ENCODE measurements at regions not wholly inside any gene's neighbourhood (a gene's known extent, or its start where the extent isn't known, plus 50 kb on each side); places are given as distances from the start of the nearest gene placed in this dataset.

DNA sequence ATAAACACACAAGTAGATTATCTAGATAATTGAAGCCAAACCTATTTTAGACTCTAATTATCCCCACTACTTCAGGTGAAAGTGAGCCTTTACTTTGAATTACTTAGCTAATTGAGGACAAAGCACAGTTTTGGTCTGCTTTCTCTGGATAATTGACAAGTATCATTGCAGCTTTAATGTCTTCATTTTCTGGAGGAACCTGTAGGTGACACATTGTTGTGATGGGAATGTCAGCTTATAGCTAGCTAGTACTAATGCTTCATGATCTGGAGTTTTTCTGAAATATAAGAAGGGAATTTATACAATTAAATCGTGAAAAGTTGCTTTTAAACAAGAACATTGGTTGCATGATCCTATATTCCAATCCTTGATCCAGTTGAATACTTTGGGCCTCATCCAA is 319.3 kb upstream of the CITED2 start:
- no peak for DNase-seq
- intact Hi-C loops (cut with DNase I): no loop called here

DNA sequence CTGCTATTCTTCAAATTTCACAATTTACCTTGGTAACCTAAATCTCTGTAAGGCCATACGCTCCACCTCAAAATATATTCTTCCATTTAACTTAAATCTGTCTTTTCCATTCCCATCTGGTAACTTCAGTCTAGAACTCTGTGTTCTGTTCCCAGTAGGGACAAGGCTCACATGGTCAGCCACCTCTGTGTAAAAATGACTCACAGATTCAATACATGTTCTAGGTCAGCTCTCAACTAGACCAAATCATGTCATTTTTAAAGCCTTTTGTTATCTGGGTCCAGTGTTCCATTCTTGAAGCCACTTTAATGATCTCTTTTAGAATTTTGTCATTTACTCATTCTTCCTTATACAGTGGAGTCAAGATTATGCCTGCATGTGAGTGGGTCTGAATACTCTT is 315.6 kb upstream of the CITED2 start:
- intact Hi-C loops (cut with DNase I): no loop called here
- no peak for DNase-seq

DNA sequence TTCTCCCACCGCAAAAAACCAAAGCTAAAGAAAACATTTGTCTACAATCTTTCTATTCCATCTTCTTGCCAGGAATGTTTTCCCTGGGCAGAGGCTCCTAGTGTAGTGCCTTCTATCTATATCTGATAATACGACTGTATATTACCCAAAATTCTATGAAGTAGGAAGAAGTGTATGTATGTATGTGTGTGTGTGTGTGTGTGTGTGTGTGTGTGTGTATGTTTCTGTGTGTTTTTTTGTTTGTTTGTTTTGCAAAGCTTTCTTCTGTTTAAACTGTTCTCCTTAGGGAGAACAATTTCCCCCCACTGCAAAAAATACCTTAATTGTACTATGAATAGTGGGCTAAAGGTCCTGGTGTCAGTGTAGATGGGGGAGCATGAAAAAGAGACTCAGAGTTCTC is 312.6 kb upstream of the CITED2 start:
- intact Hi-C loops (cut with DNase I): no loop called here
- no peak for DNase-seq

DNA sequence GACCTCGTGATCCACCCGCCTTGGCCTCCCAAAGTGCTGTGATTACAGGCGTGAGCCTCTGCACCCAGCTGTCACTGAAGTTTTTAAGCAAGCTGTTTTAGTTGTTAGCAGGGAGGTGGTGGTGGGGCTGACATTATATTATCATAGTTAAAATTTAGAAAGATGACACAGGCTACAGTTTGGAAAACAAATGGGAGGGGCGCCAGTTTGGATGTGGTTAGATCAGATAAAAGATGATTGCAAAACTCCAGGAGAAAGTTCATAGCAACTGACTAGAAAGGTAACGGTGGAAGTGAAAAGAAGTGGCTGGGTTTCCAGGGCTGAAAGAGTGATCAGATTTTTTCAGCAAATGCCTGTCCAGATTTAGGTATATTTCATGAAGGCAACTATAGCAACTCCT is 311.9 kb upstream of the CITED2 start:
- no peak for DNase-seq
- intact Hi-C loops (cut with DNase I): no loop called here

DNA sequence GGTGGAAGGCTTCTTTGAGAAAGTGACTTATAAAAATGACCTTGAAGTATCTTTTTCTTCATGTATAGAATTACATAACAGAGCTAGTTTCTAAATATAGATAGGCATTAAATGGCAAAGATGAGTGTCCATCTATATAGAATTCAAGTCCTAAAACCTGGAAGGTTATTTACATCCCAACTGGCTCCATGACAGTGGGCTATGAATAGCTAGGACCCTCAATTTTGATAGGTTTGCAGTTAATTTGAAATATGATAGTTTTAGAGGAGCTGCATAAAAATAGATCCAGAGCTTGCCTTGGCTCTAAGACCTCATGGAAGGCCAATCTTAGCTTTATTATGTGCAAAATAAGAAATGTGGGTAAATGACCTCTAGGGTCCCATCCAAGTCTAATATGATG is 310.6 kb upstream of the CITED2 start:
- intact Hi-C loops (cut with DNase I): no loop called here

DNA sequence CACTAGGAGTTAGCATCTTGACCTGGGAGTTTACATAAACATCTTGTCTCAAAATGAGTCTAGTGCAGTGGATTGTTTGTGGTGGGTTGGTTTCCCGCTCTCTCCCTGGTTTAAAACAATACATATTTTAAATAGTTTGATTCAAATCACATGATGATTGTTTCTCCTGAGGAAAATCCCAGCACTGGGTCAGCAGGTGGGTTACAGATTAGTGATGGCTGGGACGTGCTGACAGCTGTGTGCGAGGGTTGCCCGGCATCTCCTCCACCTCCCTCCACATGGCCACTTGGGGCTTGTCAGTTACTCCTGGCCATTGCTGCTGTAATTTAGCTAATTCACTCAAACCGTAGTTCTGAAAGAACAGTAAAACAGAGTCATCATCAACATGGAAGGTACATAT is 306.4 kb upstream of the CITED2 start:
- intact Hi-C loops (cut with DNase I): no loop called here
- DNase-seq: no peak

More for the DNA sequence above, 310.6 kb upstream of the CITED2 start:
- DNase-seq: no peak

DNA sequence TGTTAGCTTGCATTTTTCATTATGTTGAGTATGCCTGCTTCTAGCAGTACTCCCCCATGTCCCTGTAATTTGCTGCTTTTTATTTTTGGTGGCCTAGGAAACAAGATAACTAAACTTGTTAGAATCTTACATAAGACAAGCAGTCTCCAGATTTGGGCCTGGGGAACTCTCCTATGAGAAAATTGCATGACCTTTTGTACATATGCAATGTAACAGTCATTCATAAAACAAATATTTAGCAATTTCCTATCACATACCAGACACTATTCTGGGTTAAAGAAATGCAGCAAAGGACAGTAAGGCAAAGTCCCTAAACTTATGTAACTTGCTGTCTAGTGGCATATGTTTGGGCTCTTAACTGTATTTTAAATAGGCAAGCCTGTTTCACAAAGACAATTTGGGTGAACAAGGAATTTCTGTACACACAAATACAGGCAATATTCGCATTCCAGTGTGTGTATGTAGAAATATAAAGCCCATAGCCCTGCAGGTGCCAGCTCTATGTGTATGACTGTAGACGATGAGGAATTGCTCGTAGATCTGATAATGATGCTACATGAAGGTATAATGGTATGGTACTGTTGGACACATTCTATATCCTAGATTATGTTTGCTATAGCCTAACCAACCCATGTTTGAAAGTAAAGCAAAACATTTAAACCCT is 305.2 kb upstream of the CITED2 start:
- intact Hi-C loops (cut with DNase I): no loop called here
- DNase-seq: no peak

DNA sequence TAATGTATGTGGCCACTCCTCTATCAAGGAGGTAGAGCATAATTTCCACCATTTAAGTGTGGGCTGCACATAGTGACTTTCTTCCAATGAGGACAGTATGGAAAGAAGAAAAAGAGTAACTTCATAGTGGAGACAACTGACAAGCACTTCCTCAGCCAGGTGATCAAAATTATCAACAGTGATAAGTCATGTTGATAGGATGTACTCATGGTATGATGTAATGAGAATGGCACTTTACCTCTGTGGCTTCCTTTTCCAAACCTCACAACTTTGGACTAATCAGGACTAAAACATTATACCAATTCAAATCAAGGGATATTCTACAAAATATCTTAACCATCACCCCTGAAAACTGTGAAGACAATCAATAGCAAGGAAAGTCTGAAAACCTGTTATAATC is 302.3 kb upstream of the CITED2 start:
- no peak for DNase-seq
- intact Hi-C loops (cut with DNase I): no loop called here

DNA sequence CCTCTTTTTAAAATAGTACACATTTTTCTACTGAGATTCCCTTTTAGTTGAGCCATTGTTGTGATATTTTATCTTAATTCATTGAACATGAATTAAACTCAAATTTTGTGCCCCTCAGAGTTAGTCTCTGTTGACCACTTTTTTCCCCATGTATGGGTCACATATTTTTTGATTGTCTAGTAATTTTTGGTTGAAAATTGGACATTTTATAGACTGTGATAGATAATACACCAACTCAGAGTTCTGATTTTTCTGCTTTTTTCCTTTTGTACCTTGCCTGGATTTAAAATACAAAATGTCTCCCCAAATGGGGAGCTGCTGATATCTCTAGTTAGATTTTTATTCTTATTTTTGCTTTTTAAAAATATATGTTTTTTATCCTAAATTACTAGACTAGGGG is 291.8 kb upstream of the CITED2 start:
- no peak for DNase-seq
- intact Hi-C loops (cut with DNase I): no loop called here

DNA sequence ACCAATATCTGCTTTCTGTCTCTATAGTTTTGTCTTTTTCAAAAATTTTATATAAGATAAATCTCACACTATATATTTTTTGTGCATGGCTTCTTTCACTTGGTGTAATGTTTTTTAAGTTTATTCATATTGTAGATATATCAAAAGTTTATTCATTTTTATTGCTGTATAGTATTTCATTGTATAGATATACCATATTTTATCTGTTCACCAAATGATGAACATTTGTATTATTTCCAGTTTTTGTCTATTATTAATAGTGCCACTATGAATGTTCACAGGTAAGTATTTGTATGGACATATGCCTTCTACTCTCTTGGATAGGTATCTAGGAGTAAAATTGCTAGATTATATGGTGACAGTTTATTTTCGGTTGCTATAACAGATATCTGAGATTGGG is 289.5 kb upstream of the CITED2 start:
- no peak for DNase-seq

DNA sequence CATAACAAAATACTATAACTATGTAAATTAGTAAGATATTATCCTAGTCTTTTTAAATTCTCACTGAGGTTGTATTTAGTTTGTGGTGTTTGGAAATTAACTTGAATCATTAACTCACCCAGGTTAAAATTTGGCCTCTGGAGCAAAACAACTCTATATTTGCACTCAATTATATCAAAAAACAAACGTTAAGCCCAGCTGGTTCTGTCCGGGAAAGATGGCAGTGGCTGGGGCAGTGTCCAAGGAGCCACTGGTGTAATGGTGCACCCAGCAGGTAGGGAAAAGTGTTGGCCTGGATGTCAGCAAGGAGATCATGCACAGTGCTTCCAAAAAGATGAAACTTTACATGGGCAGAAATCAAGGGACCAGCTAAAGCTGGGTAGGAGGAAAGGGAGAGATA is 285.3 kb upstream of the CITED2 start:
- no peak for DNase-seq
- intact Hi-C loops (cut with DNase I): no loop called here

More for the DNA sequence above, 289.5 kb upstream of the CITED2 start:
- intact Hi-C loops (cut with DNase I): no loop called here

DNA sequence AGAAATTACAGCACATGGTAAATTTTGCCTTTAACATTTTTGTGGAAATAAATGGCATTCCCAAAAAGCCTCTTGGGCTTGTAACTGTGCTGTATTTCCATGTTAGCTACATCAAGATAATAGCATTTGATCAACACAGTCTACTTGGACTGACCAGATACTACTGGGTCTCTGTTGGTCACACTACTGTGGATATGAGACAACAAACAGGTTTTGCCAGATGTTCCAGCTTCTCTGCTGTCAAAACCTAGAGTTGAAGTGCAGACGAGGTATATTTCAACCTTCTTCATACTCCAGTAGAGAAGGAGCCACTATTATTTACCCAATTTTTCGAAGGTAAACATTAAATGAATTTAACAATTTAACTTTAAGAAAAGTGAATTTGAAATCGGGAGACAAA is 284.7 kb upstream of the CITED2 start:
- intact Hi-C loops (cut with DNase I): no loop called here
- no peak for DNase-seq

DNA sequence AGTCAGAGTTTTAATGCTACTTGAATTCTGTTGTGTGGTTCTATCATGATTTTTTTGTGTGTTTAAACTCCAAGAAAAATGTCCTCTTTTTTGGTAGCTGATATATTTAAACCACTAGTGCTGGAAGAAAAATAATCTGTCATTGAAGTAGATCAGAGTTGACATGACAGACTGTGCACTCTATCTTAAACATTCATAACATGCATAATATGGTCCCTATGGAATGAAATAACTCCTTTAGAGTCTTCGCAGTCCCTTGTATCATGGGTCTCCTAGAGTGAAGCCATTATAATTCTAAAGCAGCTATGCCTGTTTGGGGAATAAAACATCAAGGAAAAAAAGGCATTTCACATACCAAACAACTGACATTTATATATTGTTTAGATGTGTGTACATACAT is 282.7 kb upstream of the CITED2 start:
- DNase-seq: no peak
- intact Hi-C loops (cut with DNase I): no loop called here

DNA sequence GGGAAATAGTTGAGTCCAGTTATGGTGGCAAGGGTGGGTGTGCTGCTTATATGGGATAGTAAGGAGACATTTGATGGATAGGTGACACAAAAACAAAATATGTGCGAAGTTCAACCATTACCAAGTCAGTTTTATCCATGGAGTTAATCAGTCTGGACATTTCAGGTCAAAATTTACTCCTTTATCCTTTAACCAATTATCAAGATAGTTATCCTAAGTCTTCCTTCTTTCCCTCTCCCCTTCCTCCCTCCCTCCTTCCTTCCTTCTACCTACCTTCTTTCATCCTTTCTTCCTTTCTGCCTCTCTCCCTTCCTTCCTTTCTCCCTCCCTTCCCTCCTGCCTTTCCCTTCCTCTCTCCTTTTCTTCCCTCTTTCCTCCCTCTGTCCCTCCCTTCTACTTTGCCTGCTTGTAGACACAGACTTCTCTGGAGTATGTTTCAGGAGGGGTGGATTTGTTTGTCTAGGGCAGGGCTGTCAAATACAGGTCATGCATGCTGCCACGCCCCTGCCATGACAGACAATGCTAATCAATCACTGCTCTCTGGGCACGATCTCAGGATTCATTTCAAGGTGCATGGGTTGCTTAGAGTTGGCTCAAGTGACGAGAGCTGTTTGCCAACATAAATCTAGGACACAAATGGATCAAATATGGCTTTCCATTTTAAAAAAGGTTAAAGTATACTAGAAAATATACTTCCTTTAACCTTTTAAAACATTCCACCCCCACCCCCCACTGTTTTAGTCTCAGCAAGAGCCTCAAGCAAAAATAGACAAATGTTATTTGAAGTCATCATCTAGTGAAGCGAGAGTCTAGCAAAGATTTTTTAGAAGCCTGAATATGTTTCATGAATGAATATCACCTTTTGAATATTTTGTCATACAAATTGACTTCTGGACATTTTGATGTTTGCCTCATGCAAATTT is 281.6 kb upstream of the CITED2 start:
- no peak for DNase-seq
- intact Hi-C loops (cut with DNase I): no loop called here

DNA sequence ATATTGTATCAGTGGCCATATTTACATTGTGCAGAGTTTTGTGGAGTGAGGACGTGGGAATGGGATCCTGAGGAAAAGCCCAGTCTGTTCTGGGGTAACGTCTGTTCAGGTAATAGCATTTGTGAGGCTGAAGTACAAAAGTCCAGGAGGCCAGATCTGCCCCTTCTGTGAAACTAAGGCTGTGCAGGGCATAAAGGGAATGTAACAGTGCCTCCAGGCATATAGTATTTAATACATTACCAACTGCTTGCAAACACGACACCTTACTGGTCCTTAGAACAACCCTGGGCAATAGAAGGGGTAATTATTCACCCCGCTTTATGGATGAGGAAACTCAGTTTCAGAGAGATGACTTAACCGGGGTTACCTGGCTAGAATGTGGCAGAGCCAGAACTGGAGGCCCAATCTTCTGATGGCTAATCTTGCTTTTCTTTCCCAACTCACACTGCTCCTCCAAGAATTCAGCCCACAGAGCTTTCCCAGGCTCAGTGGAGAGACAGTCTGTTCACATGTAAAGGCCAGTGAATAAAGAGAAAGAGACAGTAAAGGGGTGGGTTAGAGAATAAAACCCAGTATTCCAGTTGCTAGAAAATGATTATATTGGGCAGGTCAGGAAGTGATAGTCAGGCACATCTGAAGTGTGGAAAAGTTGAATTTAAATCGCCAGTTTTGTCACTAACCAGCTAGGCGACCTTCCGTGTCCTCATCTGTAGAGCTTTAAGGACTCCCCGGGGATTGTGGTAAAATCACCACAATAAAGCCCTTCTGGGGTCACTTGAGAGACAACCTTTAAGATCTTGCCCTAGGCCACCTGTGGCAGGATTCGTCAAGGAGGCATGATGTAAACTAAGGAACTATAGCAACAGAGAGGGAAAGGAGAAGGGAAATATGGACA is 280.7 kb upstream of the CITED2 start:
- DNase-seq: no peak
- intact Hi-C loops (cut with DNase I): no loop called here

DNA sequence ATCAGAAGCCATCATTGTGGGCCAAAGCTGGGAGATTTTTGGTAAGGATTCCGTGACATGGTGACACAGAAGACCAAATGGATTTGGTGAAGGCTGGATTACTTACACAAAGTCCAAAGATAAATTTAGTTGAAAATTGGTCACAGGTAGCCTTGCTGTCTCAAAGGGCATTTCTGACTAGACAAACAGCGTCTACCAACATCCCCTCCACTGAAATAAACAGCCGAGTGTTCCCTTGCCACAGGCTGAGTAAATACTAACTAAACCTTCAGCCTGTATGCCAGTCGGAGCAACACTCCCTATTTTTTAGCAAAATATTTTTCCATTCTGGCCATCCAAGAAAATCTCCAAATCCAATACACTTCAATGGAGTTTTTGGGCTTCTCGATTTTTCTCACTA is 279.9 kb upstream of the CITED2 start:
- intact Hi-C loops (cut with DNase I): no loop called here
- no peak for DNase-seq

DNA sequence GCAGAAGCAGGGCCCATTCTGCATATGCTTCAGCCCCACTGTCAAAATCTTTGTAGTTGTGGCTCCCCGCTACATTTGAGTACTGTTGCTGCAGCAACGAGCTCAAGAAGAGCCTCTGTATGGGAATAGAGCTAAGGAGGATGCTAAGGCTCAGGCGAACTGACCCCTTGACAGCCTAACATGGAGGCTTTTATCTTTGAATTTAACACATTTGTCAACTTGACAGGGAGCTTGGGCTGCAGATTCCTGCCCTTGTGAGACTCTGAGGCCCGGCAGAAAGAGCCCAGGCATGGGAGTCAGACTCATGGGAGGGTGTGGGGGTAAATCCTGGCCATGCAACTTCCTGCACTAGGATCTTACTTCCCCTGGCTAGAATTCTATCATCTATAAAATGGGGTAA is 278.7 kb upstream of the CITED2 start:
- no peak for DNase-seq

DNA sequence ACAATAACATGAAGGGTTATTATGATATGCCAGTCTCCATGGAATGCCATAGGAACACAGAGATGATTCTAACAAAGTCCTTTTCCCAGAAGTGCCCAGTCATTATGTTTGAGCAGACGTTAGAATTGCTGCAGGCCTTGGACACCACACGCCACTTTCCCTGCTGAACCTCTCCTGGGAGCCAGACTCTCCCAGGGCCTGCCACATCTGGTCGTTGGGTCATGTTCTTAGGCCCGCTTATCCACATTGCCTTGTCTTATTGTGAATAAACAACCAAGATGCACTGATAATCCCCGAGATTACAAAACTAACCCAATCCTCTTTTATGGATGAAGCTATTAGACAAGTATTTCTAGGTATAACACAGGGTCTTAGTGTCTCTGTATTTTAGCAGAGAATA is 276.5 kb upstream of the CITED2 start:
- intact Hi-C loops (cut with DNase I): no loop called here
- no peak for DNase-seq

More for the DNA sequence above, 278.7 kb upstream of the CITED2 start:
- intact Hi-C loops (cut with DNase I): no loop called here

DNA sequence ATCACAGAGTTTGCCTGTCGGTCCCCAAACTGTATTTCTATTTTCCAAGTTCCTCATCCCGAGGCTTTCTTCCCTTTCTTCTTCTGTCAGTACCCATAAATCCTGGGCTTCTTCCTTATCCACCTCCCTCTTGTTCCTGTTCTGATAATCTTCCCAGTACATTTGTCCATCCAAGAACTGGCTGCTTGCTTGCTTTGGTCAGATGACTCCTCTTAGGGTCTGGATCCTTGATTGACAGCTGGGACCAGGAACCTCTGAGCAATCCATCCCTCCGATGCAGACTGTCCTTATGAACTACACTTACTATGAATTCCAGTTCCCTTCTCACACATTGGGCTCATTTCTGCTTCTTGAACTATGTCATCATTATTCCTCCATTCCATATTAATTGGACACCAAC is 275.3 kb upstream of the CITED2 start:
- intact Hi-C loops (cut with DNase I): no loop called here
- no peak for DNase-seq

DNA sequence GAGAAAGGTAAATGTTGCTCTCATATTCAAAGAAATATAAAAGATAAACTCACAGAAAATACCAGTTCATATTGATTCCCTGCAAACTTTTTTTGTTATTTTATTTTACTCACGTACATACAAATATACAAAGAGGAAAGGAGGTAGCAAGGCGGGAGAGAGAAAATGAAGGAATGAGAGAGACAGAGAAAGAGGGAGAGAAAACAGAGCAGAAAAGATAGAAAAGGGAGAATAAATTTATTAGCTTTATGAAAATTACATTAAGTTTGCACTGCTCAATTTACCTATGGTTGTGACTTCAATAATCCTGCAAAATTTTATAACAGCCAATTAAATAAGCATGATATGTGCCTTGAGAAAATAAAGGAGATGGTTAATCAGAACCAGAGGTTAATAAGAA is 274.7 kb upstream of the CITED2 start:
- no peak for DNase-seq
- intact Hi-C loops (cut with DNase I): no loop called here

Data from head of caudate nucleus (tissue), 42 donors.